ENCODE measurements at regions not wholly inside any gene's neighbourhood (a gene's known extent, or its start where the extent isn't known, plus 50 kb on each side); places are given as distances from the start of the nearest gene placed in this dataset.

- TF ChIP-seq CTCF (IDR thresholded peaks at IDR 0.05; ENCODE audit: control extremely low read depth, extremely low read depth, low read depth, missing control alignments): no peak
- ChIA-PET CTCF (no interaction called here), POLR2A (no interaction called here)
- DNase-seq (ENCODE audit: extremely low spot score): no peak
Observed at GRCh38 chr1:60894741-60895140, 187.6 kb upstream of the NFIA start.

GRCh38 chr1:60894130-60894529 is 188.2 kb upstream of the NFIA start:
- no peak for DNase-seq (ENCODE audit: extremely low spot score)
- ChIA-PET CTCF (interaction anchor here (4.2 kb wide), 1 partner anchor 16 kb away, joined by 10 read pairs; no protein-coding TSS in a partner anchor), POLR2A (no interaction called here)
- TF ChIP-seq CTCF (IDR thresholded peaks at IDR 0.05; ENCODE audit: control extremely low read depth, extremely low read depth, low read depth, missing control alignments): no peak

GRCh38 chr1:60893136-60893930 is 189.0 kb upstream of the NFIA start:
- POLR2A ChIA-PET: no interaction called here
- no peak for TF ChIP-seq CTCF (IDR thresholded peaks at IDR 0.05; ENCODE audit: control extremely low read depth, extremely low read depth, low read depth, missing control alignments)
- DNase-seq (ENCODE audit: extremely low spot score): no peak
- CTCF ChIA-PET: interaction anchor here (4.2 kb wide), 1 partner anchor 17 kb away, joined by 10 read pairs; no protein-coding TSS in a partner anchor

- ChIA-PET CTCF (interaction anchor here (4.2 kb wide), 1 partner anchor 19 kb away, joined by 10 read pairs; no protein-coding TSS in a partner anchor), POLR2A (no interaction called here)
- DNase-seq (ENCODE audit: extremely low spot score): no peak
- TF ChIP-seq CTCF (IDR thresholded peaks at IDR 0.05; ENCODE audit: control extremely low read depth, extremely low read depth, low read depth, missing control alignments): no peak
Observed at GRCh38 chr1:60891765-60892164, 190.6 kb upstream of the NFIA start.

GRCh38 chr1:60891281-60891680 is 191.1 kb upstream of the NFIA start:
- ChIA-PET CTCF (interaction anchor here (1.5 to 4.2 kb wide), 2 partner anchors 19 to 28 kb away, joined by 3 to 10 read pairs; no protein-coding TSS in a partner anchor), POLR2A (no interaction called here)
- no peak for DNase-seq (ENCODE audit: extremely low spot score)
- TF ChIP-seq CTCF (IDR thresholded peaks at IDR 0.05; ENCODE audit: control extremely low read depth, extremely low read depth, low read depth, missing control alignments): no peak

- ChIA-PET POLR2A (no interaction called here), CTCF (interaction anchor here (1.1 to 4.2 kb wide), 3 partner anchors 20 to 28 kb away, joined by 3 to 10 read pairs (median 4); no protein-coding TSS in a partner anchor)
- DNase-seq (ENCODE audit: extremely low spot score): no peak
- TF ChIP-seq CTCF (IDR thresholded peaks at IDR 0.05; ENCODE audit: control extremely low read depth, extremely low read depth, low read depth, missing control alignments): no peak
Observed at GRCh38 chr1:60890664-60891063, 191.7 kb upstream of the NFIA start.
